ENCODE measurements at regions not wholly inside any gene's neighbourhood (a gene's known extent, or its start where the extent isn't known, plus 50 kb on each side); places are given as distances from the start of the nearest gene placed in this dataset.
"Not testable (repeated sequence)": the region's sequence is repeated elsewhere in the genome, so short reads cannot be mapped to it uniquely, and the experiment has no call there.

GRCh38 chr5:159786201-159786600, 130.1 kb upstream of the ADRA1B start:
- no peak for DNase-seq (ENCODE audit: low spot score)

GRCh38 chr5:159786901-159787691, 129.2 kb upstream of the ADRA1B start:
- no peak for DNase-seq (ENCODE audit: low spot score)

- DNase-seq (ENCODE audit: low spot score) = no peak
These were observed 128.4 kb upstream of the ADRA1B start for GRCh38 chr5:159787837-159788236.

- no peak for DNase-seq (ENCODE audit: low spot score)
These were observed 127.4 kb upstream of the ADRA1B start for GRCh38 chr5:159788835-159789331.

- no peak for DNase-seq (ENCODE audit: low spot score)
These were observed 124.1 kb upstream of the ADRA1B start for GRCh38 chr5:159792180-159792579.

- DNase-seq (ENCODE audit: low spot score) = no peak
These were observed 118.9 kb upstream of the ADRA1B start for GRCh38 chr5:159797261-159797970.

- no peak for DNase-seq (ENCODE audit: low spot score)
These were observed 116.6 kb upstream of the ADRA1B start for GRCh38 chr5:159799701-159800100.

- no peak for DNase-seq (ENCODE audit: low spot score)
These were observed 116.0 kb upstream of the ADRA1B start for GRCh38 chr5:159800131-159800840.

GRCh38 chr5:159801303-159801702, 115.0 kb upstream of the ADRA1B start:
- no peak for DNase-seq (ENCODE audit: low spot score)

GRCh38 chr5:159802661-159803060, 113.6 kb upstream of the ADRA1B start:
- no peak for DNase-seq (ENCODE audit: low spot score)

GRCh38 chr5:159804121-159804520, 112.2 kb upstream of the ADRA1B start:
- no peak for DNase-seq (ENCODE audit: low spot score)

GRCh38 chr5:159805021-159805420, 111.3 kb upstream of the ADRA1B start:
- no peak for DNase-seq (ENCODE audit: low spot score)

GRCh38 chr5:159807135-159807534, 109.1 kb upstream of the ADRA1B start:
- not testable (repeated sequence) for DNase-seq (ENCODE audit: low spot score)

GRCh38 chr5:159807586-159807985, 108.7 kb upstream of the ADRA1B start:
- DNase-seq (ENCODE audit: low spot score) = no peak

- DNase-seq (ENCODE audit: low spot score) = no peak
These were observed 104.6 kb upstream of the ADRA1B start for GRCh38 chr5:159811712-159812111.

- DNase-seq (ENCODE audit: low spot score) = not testable (repeated sequence)
These were observed 103.5 kb upstream of the ADRA1B start for GRCh38 chr5:159812759-159813158.

- DNase-seq (ENCODE audit: low spot score) = no peak
These were observed 102.1 kb upstream of the ADRA1B start for GRCh38 chr5:159814222-159814621.

- no peak for DNase-seq (ENCODE audit: low spot score)
These were observed 101.3 kb upstream of the ADRA1B start for GRCh38 chr5:159814805-159815585.

- DNase-seq (ENCODE audit: low spot score) = no peak
These were observed 98.8 kb upstream of the ADRA1B start for GRCh38 chr5:159817262-159818029.

GRCh38 chr5:159819591-159820411, 96.5 kb upstream of the ADRA1B start:
- no peak for DNase-seq (ENCODE audit: low spot score)

All from HuH-7.5 (cell line).